Stimulated activated CD8-positive, alpha-beta memory T cell treated with anti-CD3 and anti-CD28 coated beads, Interleukin-4, amount 100 ng/mL, for 48 hours (primary cell): ENCODE measurements at regions not wholly inside any gene's neighbourhood (a gene's known extent, or its start where the extent isn't known, plus 50 kb on each side); places are given as distances from the start of the nearest gene placed in this dataset.

Source experiments
- DNase-seq: peaks from one replicate; pipeline ENCODE4 v3.0.0-alpha.2; 2020

- no peak for DNase-seq
Measured at GRCh38 chr11:16430674-16431073, 74.3 kb upstream of the SOX6 start.

DNA sequence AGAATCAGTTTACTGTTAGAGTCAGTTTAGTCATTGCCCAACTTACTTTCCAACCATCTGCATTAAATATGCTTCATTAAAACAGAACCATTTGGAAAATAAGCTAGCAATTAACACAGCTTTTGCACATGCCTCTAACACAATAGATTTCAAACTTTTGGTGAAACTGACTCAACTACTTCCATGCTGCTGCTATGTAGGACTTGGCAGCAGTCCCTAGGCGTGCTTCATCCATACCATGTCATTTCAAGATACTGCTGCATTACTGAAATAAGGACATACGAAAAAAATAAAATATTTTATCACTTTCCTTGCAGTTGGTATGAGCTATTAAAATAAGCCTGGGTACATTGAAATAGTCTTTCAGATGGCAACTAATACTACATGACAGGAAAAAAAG lies 65.5 kb upstream of the SOX6 start:
- no peak for DNase-seq

GRCh38 chr11:16418428-16419097 lies 62.2 kb upstream of the SOX6 start:
- no peak for DNase-seq

DNA sequence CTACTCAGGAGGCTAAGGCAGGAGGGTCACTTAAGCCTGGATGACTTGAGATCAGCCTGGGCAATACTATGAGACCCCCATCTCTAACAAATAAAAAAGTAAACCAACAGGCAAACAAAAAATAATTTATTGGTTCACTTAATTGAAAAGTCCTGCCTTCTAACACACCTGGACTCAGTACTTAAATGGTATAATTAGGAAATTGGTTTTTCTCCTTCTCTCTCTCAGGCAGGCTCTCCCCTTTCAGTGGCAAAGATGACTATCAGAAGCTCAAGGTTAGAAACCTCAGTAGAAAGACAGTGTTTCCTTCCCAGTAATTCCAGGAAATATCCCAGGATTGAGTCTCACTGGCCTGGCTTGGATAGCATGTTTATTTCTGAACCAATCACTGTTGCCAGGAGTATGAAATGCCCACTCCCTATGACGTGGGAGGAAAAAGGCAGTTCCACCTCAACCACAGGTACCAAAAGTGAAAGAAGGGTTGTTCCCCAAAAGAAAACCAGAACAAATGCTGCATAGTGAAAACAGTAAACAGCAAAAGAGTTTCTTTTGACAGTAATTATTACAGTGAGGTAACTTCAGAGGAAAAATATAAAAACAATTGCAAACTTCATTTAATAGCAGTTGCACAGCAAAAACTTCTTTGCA lies 56.3 kb upstream of the SOX6 start:
- no peak for DNase-seq

GRCh38 chr11:16410479-16410878 lies 54.1 kb upstream of the SOX6 start:
- DNase-seq: no peak

DNA sequence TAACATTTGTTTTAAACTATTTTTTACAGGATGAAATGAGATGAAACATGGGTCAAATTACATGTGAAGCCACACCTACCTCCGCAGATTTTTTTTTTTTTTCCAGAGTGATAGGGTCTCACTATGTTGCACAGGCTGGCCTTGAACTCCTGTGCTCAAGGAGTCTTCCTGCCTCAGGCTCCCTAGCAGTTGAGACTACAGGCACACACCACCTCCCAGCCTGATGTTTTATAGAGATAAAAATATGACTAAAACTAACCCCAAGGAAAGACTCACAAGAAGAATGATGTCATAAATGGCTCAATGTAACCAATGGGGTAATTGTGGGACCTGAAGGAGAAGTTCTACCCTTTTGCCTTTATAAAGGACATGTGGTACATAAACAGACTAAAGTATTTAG lies 52.3 kb upstream of the SOX6 start:
- no peak for DNase-seq

GRCh38 chr11:16406226-16406625 lies 49.9 kb upstream of the SOX6 start:
- DNase-seq: no peak
